Neural progenitor cell (in vitro differentiated cells): ENCODE measurements at regions not wholly inside any gene's neighbourhood (a gene's known extent, or its start where the extent isn't known, plus 50 kb on each side); places are given as distances from the start of the nearest gene placed in this dataset.

ENCODE experiments used
- CTCF ChIP-seq: fragments of 200-600 bp; sonication (generic); IDR thresholded peaks from 2 replicates; pipeline ENCODE4 v1.5.1; 2017; ENCODE audit warnings: antibody characterized with exemption, mild to moderate bottlenecking
- EZH2 ChIP-seq: fragments of 200-600 bp; sonication (generic); IDR thresholded peaks from 2 replicates; pipeline ENCODE4 v1.6.1; 2017; ENCODE audit warnings: antibody characterized with exemption, mild to moderate bottlenecking, moderate library complexity

- no peak for TF ChIP-seq CTCF
- TF ChIP-seq EZH2 = no peak
These were observed 54.7 kb upstream of the ZFR start for GRCh38 chr5:32499261-32499660.
